ENCODE measurements at regions not wholly inside any gene's neighbourhood (a gene's known extent, or its start where the extent isn't known, plus 50 kb on each side); places are given as distances from the start of the nearest gene placed in this dataset.

GRCh38 chr13:80572308-80572922 is 231.5 kb upstream of the SPRY2 start:
- TF ChIP-seq MXI1 (conservative IDR thresholded peaks at IDR 0.05; ENCODE audit: poor library complexity, severe bottlenecking) (no peak), POLR2AphosphoS5 (IDR thresholded peaks at IDR 0.05) (no peak), RAD21 (conservative IDR thresholded peaks at IDR 0.05) (no peak), EZH2 (IDR thresholded peaks at IDR 0.05; ENCODE audit: borderline replicate concordance, insufficient read depth, low read length, poor library complexity, severe bottlenecking) (no peak), TAF1 (IDR thresholded peaks at IDR 0.05; ENCODE audit: low read depth) (no peak), EP300 (conservative IDR thresholded peaks at IDR 0.05; ENCODE audit: poor library complexity, severe bottlenecking) (no peak), REST (IDR thresholded peaks at IDR 0.05; ENCODE audit: borderline replicate concordance) (no peak), CTCF (IDR thresholded peaks at IDR 0.05; ENCODE audit: poor library complexity, severe bottlenecking) (no peak)
- Histone ChIP-seq H3K9ac (ENCODE audit: low read length) (no peak overlapping the region), H3K9me2 (ENCODE audit: insufficient read depth, low read length) (no peaks in the 10 kb centered on the region), H3K27me3 (ENCODE audit: insufficient read depth, low read depth, low read length) (no peaks in the 10 kb centered on the region), H3K9me3 (ENCODE audit: low read length) (no peaks in the 10 kb centered on the region), H4K20me1 (ENCODE audit: insufficient read depth) (no peaks in the 10 kb centered on the region), H3F3A (ENCODE audit: insufficient read depth, low read length, poor library complexity, severe bottlenecking) (no peaks in the 10 kb centered on the region), H3K36me3 (ENCODE audit: insufficient read depth, low read length) (no peaks in the 10 kb centered on the region), H3K4me2 (ENCODE audit: low read length) (no peak overlapping the region), H3K4me3 (ENCODE audit: low read length) (no peak overlapping the region), H3K27ac (ENCODE audit: low read length) (no peak overlapping the region), H2AFZ (ENCODE audit: low read depth, low read length) (no peak overlapping the region), H3K79me2 (replicated peaks; ENCODE audit: insufficient read depth, low read length) (no peaks in the 10 kb centered on the region)

- Histone ChIP-seq H3K9me3 (ENCODE audit: low read length) (no peaks in the 10 kb centered on the region), H3K27ac (ENCODE audit: low read length) (no peak overlapping the region), H3K4me3 (ENCODE audit: low read length) (no peak overlapping the region), H2AFZ (ENCODE audit: low read depth, low read length) (no peak overlapping the region), H3K79me2 (replicated peaks; ENCODE audit: insufficient read depth, low read length) (no peaks in the 10 kb centered on the region), H3K9me2 (ENCODE audit: insufficient read depth, low read length) (no peaks in the 10 kb centered on the region), H3F3A (ENCODE audit: insufficient read depth, low read length, poor library complexity, severe bottlenecking) (no peaks in the 10 kb centered on the region), H3K9ac (ENCODE audit: low read length) (no peak overlapping the region), H4K20me1 (ENCODE audit: insufficient read depth) (no peaks in the 10 kb centered on the region), H3K4me2 (ENCODE audit: low read length) (no peak overlapping the region), H3K36me3 (ENCODE audit: insufficient read depth, low read length) (no peaks in the 10 kb centered on the region), H3K27me3 (ENCODE audit: insufficient read depth, low read depth, low read length) (no peaks in the 10 kb centered on the region)
- TF ChIP-seq TAF1 (IDR thresholded peaks at IDR 0.05; ENCODE audit: low read depth) (no peak), RAD21 (conservative IDR thresholded peaks at IDR 0.05) (no peak), SMC3 (conservative IDR thresholded peaks at IDR 0.05; ENCODE audit: poor library complexity) (no peak), MXI1 (conservative IDR thresholded peaks at IDR 0.05; ENCODE audit: poor library complexity, severe bottlenecking) (no peak), EP300 (conservative IDR thresholded peaks at IDR 0.05; ENCODE audit: poor library complexity, severe bottlenecking) (no peak), CTCF (IDR thresholded peaks at IDR 0.05; ENCODE audit: poor library complexity, severe bottlenecking) (no peak), EZH2 (IDR thresholded peaks at IDR 0.05; ENCODE audit: borderline replicate concordance, insufficient read depth, low read length, poor library complexity, severe bottlenecking) (no peak), REST (IDR thresholded peaks at IDR 0.05; ENCODE audit: borderline replicate concordance) (no peak), POLR2AphosphoS5 (IDR thresholded peaks at IDR 0.05) (no peak)
Measured at GRCh38 chr13:80571346-80572307, 230.7 kb upstream of the SPRY2 start.
